ENCODE measurements at regions not wholly inside any gene's neighbourhood (a gene's known extent, or its start where the extent isn't known, plus 50 kb on each side); places are given as distances from the start of the nearest gene placed in this dataset.

DNA sequence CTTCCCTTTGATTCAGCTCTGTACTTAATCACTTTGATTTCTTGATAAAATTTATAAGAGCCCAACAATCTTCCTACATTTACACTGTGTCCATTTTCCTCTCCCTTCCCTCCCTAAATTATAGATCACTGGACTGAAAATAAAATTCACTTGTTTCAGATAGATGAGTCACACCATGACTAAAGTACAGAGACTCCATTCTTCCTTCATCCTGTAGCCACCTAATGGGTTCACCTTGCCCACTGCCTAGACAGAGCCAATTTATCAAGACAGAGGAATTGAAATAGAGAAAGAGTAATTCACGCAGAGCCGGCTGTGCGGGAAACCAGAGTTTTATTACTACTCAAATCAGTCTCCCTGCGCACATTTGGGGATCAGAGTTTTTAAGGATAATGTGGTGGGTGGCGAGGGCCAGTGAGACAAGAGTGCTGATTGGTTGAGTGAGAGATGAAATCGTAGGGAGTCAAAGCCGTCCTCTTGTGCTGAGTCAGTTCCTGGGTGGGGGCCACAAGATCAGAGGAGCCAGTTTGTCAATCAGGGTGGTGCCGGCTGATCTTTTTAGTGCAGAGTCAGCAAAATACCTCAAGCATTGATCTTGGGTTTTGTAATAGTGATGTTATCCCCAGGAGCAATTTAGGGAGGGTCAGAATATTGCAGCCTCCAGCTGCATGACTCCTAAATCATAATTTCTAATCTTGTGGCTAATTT is 71.3 kb upstream of the MED14 start:
- Histone ChIP-seq H2AFZ (ENCODE audit: low read length) (no peak overlapping the region), H3K56ac (ENCODE audit: insufficient read length, low read depth, low read length) (no peak overlapping the region), H2BK5ac (ENCODE audit: insufficient read length, low read length) (no peak overlapping the region), H3K27ac (ENCODE audit: insufficient read length, low read depth, low read length) (no peak overlapping the region), H3K4ac (ENCODE audit: low read depth, low read length) (no peak overlapping the region), H2BK15ac (ENCODE audit: low read depth, low read length) (no peak overlapping the region), H3K18ac (ENCODE audit: insufficient read length, low read depth, low read length) (no peak overlapping the region), H3K23ac (ENCODE audit: insufficient read length, low read depth, low read length) (no peak overlapping the region), H2BK12ac (ENCODE audit: insufficient read length, low read depth, low read length) (no peak overlapping the region), H4K5ac (ENCODE audit: insufficient read length, low read depth, low read length) (no peak overlapping the region), H2BK20ac (ENCODE audit: low read depth, low read length, poor library complexity, severe bottlenecking) (no peak overlapping the region), H4K8ac (replicated peaks; ENCODE audit: insufficient read length, low read depth, low read length) (no peak overlapping the region), H3K9ac (ENCODE audit: extremely low read depth, insufficient read length, low read length) (no peak overlapping the region), H2AK5ac (ENCODE audit: insufficient read length, low read length) (no peak overlapping the region), H4K20me1 (ENCODE audit: control insufficient read depth, insufficient read depth, insufficient read length) (no peaks in the 10 kb centered on the region), H3K9me3 (ENCODE audit: control insufficient read depth, low read depth, low read length) (peaks cover 10% of the 10 kb centered on the region), H4K91ac (ENCODE audit: insufficient read length, low read depth, low read length) (no peak overlapping the region), H2BK120ac (ENCODE audit: low read depth, low read length, poor library complexity, severe bottlenecking) (no peak overlapping the region), H3K4me2 (ENCODE audit: insufficient read depth, insufficient read length, low read length) (no peak overlapping the region), H3K14ac (ENCODE audit: insufficient read depth, low read length) (no peak overlapping the region), H3K4me1 (ENCODE audit: insufficient read depth, low read length) (no peaks in the 10 kb centered on the region), H3T11ph (ENCODE audit: low read length) (no peak overlapping the region), H3K79me2 (ENCODE audit: insufficient read depth, low read length) (no peaks in the 10 kb centered on the region), H3K27me3 (ENCODE audit: insufficient read depth, low read length) (no peaks in the 10 kb centered on the region), H3K23me2 (ENCODE audit: insufficient read length, low read depth, low read length, poor library complexity, severe bottlenecking) (no peaks in the 10 kb centered on the region), H3K79me1 (ENCODE audit: insufficient read depth, low read depth, low read length, poor library complexity, severe bottlenecking) (no peaks in the 10 kb centered on the region)
- Mint-ChIP-seq H3K4me1 (peaks cover 7 to 8% of the 10 kb centered on the region in 2 experiments; a peak in 3 of 4 replicates), H3K36me3 (ENCODE audit: insufficient read depth in 1 of 3, low read depth in 3 of 3) (peaks cover 6 to 16% (median 10%) of the 10 kb centered on the region in 3 experiments), H3K27me3 (ENCODE audit: low read depth) (no peaks in the 10 kb centered on the region), H3K27ac (no peak overlapping the region), H3K4me3 (no peak overlapping the region; a peak in 1 of 5 replicates), H3K9me3 (peaks cover 56 to 61% of the 10 kb centered on the region in 2 experiments)
- no CpG with 5 or more reads among the region's 8 CpGs for WGBS (ENCODE audit: extremely low coverage, insufficient read length, low lambda C conversion rate)
- TF ChIP-seq, protein P1, sequence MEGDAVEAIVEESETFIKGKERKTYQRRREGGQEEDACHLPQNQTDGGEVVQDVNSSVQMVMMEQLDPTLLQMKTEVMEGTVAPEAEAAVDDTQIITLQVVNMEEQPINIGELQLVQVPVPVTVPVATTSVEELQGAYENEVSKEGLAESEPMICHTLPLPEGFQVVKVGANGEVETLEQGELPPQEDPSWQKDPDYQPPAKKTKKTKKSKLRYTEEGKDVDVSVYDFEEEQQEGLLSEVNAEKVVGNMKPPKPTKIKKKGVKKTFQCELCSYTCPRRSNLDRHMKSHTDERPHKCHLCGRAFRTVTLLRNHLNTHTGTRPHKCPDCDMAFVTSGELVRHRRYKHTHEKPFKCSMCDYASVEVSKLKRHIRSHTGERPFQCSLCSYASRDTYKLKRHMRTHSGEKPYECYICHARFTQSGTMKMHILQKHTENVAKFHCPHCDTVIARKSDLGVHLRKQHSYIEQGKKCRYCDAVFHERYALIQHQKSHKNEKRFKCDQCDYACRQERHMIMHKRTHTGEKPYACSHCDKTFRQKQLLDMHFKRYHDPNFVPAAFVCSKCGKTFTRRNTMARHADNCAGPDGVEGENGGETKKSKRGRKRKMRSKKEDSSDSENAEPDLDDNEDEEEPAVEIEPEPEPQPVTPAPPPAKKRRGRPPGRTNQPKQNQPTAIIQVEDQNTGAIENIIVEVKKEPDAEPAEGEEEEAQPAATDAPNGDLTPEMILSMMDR (conservative IDR thresholded peaks at IDR 0.05): no peak
- no peak for DNase-seq
